ENCODE measurements at regions not wholly inside any gene's neighbourhood (a gene's known extent, or its start where the extent isn't known, plus 50 kb on each side); places are given as distances from the start of the nearest gene placed in this dataset.

GRCh38 chr7:80278737-80279136 lies 144.1 kb downstream of the GNAI1 start:
- no peak for TF ChIP-seq CTCF (IDR thresholded peaks at IDR 0.05)
- no peak for TF ChIP-seq POLR2A (IDR thresholded peaks at IDR 0.05)

Measured in body of pancreas (tissue), 4 donors.